OCI-LY3 (cell line): ENCODE measurements at regions not wholly inside any gene's neighbourhood (a gene's known extent, or its start where the extent isn't known, plus 50 kb on each side); places are given as distances from the start of the nearest gene placed in this dataset.

ENCODE experiments used
- CTCF ChIP-seq: fragments of 200-600, 300-600 bp; sonication (generic); IDR thresholded peaks from 2 replicates; pipeline ENCODE4 v1.5.1; 2014; ENCODE audit warnings: antibody characterized with exemption, low read length, low read depth
- EZH2phosphoT487 ChIP-seq: fragments of 200-600 bp; shearing (Covaris generic); IDR thresholded peaks from 2 replicates; pipeline ENCODE4 v1.6.1; 2018; ENCODE audit warnings: antibody characterized with exemption, mixed run types, low read depth

- TF ChIP-seq CTCF (no peak), EZH2phosphoT487 (no peak)
Measured at GRCh38 chr6:21522143-21522747, 71.3 kb upstream of the SOX4 start.
